ENCODE measurements at regions not wholly inside any gene's neighbourhood (a gene's known extent, or its start where the extent isn't known, plus 50 kb on each side); places are given as distances from the start of the nearest gene placed in this dataset.

- TF ChIP-seq PATZ1 (CRISPR knock-in tag; IDR thresholded peaks at IDR 0.05; ENCODE audit: borderline replicate concordance) (no peak), ZNF70 (CRISPR knock-in tag; IDR thresholded peaks at IDR 0.05) (no peak), PPARA (CRISPR knock-in tag; IDR thresholded peaks at IDR 0.05; ENCODE audit: borderline replicate concordance) (no peak), ESRRG (CRISPR knock-in tag; IDR thresholded peaks at IDR 0.05) (no peak), ISL1 (CRISPR knock-in tag; IDR thresholded peaks at IDR 0.05) (no peak), OSR1 (CRISPR knock-in tag; IDR thresholded peaks at IDR 0.05) (no peak), ARNTL (CRISPR knock-in tag; IDR thresholded peaks at IDR 0.05; ENCODE audit: borderline replicate concordance, low read depth) (no peak), ZFP30 (CRISPR knock-in tag; IDR thresholded peaks at IDR 0.05) (no peak), ZFP3 (CRISPR knock-in tag; IDR thresholded peaks at IDR 0.05) (no peak)
These were observed 183.4 kb downstream of the USP12 start for GRCh38 chr13:26988059-26988769.

Measured in SK-N-SH treated with all-trans-retinoic acid at 6 μM for 48 hours (cell line).